H9 (cell line): ENCODE measurements at regions not wholly inside any gene's neighbourhood (a gene's known extent, or its start where the extent isn't known, plus 50 kb on each side); places are given as distances from the start of the nearest gene placed in this dataset.
"Not testable (repeated sequence)": the region's sequence is repeated elsewhere in the genome, so short reads cannot be mapped to it uniquely, and the experiment has no call there.

Source experiments
- DNase-seq: peaks from one replicate; pipeline ENCODE4 v3.0.0-alpha.2; 2017
- H2AFZ ChIP-seq: one replicate; pipeline ENCODE4 v1.6.1; 2013; ENCODE audit warnings: mild to moderate bottlenecking, low read length, control low read depth, moderate library complexity
- H2AK5ac ChIP-seq: 2 replicates; pipeline ENCODE4 v1.6.1; 2013; ENCODE audit warnings: low read length, control low read depth, mixed read lengths; ENCODE audit not compliant: insufficient read length
- H2BK120ac ChIP-seq: one replicate; pipeline ENCODE4 v1.6.1; 2013; ENCODE audit warnings: low read depth, mild to moderate bottlenecking, low read length, control low read depth, inconsistent platforms; ENCODE audit not compliant: poor library complexity, severe bottlenecking
- H2BK12ac ChIP-seq: 2 replicates; pipeline ENCODE4 v1.6.1; 2013; ENCODE audit warnings: low read length, control low read depth, mixed read lengths, low read depth; ENCODE audit not compliant: insufficient read length
- H2BK15ac ChIP-seq: 2 replicates; pipeline ENCODE4 v1.6.1; 2013; ENCODE audit warnings: low read depth, low read length, control low read depth
- H2BK20ac ChIP-seq: one replicate; pipeline ENCODE4 v1.6.1; 2013; ENCODE audit warnings: low read depth, mild to moderate bottlenecking, low read length, control low read depth, inconsistent platforms; ENCODE audit not compliant: poor library complexity, severe bottlenecking
- H2BK5ac ChIP-seq: 2 replicates; pipeline ENCODE4 v1.6.1; 2013; ENCODE audit warnings: low read length, control low read depth, mixed read lengths; ENCODE audit not compliant: insufficient read length
- H3K14ac ChIP-seq: 2 replicates; pipeline ENCODE4 v1.6.1; 2013; ENCODE audit warnings: low read length, control low read depth; ENCODE audit not compliant: insufficient read depth
- H3K18ac ChIP-seq: 2 replicates; pipeline ENCODE4 v1.6.1; 2013; ENCODE audit warnings: low read depth, mild to moderate bottlenecking, mixed read lengths, low read length, control low read depth; ENCODE audit not compliant: insufficient read length
- H3K23ac ChIP-seq: 2 replicates; pipeline ENCODE4 v1.6.1; 2013; ENCODE audit warnings: low read length, control low read depth, mixed read lengths, low read depth; ENCODE audit not compliant: insufficient read length
- H3K23me2 ChIP-seq: 2 replicates; pipeline ENCODE4 v1.6.1; 2013; ENCODE audit warnings: low read depth, mild to moderate bottlenecking, mixed read lengths, low read length, control low read depth; ENCODE audit not compliant: insufficient read length, poor library complexity, severe bottlenecking
- H3K27ac ChIP-seq: 2 replicates; pipeline ENCODE4 v1.5.1; 2013; ENCODE audit warnings: low read length, control low read depth, mixed read lengths, low read depth; ENCODE audit not compliant: insufficient read length
- H3K27me3 ChIP-seq: 2 replicates; pipeline ENCODE4 v1.6.1; 2013; ENCODE audit warnings: low read length, control low read depth, inconsistent platforms; ENCODE audit not compliant: insufficient read depth
- H3K4ac ChIP-seq: 2 replicates; pipeline ENCODE4 v1.6.1; 2013; ENCODE audit warnings: low read depth, mild to moderate bottlenecking, control low read depth, inconsistent platforms, low read length, moderate library complexity
- H3K4me1 ChIP-seq: 2 replicates; pipeline ENCODE4 v1.6.1; 2013; ENCODE audit warnings: low read length, control low read depth, inconsistent platforms; ENCODE audit not compliant: insufficient read depth
- H3K4me2 ChIP-seq: 2 replicates; pipeline ENCODE4 v1.6.1; 2013; ENCODE audit warnings: low read length, control low read depth, mixed read lengths; ENCODE audit not compliant: insufficient read length, insufficient read depth
- H3K56ac ChIP-seq: 2 replicates; pipeline ENCODE4 v1.6.1; 2013; ENCODE audit warnings: low read depth, mild to moderate bottlenecking, mixed read lengths, low read length, control low read depth; ENCODE audit not compliant: insufficient read length
- H3K79me1 ChIP-seq: 2 replicates; pipeline ENCODE4 v1.6.1; 2013; ENCODE audit warnings: low read depth, mild to moderate bottlenecking, moderate library complexity, low read length, control low read depth, inconsistent platforms; ENCODE audit not compliant: insufficient read depth, poor library complexity, severe bottlenecking
- H3K79me2 ChIP-seq: 2 replicates; pipeline ENCODE4 v1.6.1; 2013; ENCODE audit warnings: low read length, control low read depth, inconsistent platforms; ENCODE audit not compliant: insufficient read depth
- H3K9ac ChIP-seq: 2 replicates; pipeline ENCODE4 v1.6.1; 2013; ENCODE audit warnings: low read length, control low read depth, mixed read lengths; ENCODE audit not compliant: insufficient read length; ENCODE audit errors: extremely low read depth
- H3K9me3 ChIP-seq: one replicate; pipeline ENCODE4 v1.6.1; 2013; ENCODE audit warnings: low read depth, low read length, inconsistent platforms; ENCODE audit not compliant: control insufficient read depth
- H3T11ph ChIP-seq: one replicate; pipeline ENCODE4 v1.6.1; 2013; ENCODE audit warnings: mild to moderate bottlenecking, low read length, control low read depth, inconsistent platforms
- H4K20me1 ChIP-seq: one replicate; pipeline ENCODE4 v1.6.1; 2013; ENCODE audit not compliant: control insufficient read depth, insufficient read length, insufficient read depth
- H4K5ac ChIP-seq: 2 replicates; pipeline ENCODE4 v1.6.1; 2013; ENCODE audit warnings: low read depth, mild to moderate bottlenecking, mixed read lengths, low read length, control low read depth; ENCODE audit not compliant: insufficient read length
- H4K8ac ChIP-seq: replicated peaks from 2 replicates; pipeline ENCODE4 v1.6.1; 2013; ENCODE audit warnings: low read length, control low read depth, mixed read lengths, low read depth; ENCODE audit not compliant: insufficient read length
- H4K91ac ChIP-seq: 2 replicates; pipeline ENCODE4 v1.6.1; 2013; ENCODE audit warnings: low read depth, mild to moderate bottlenecking, moderate library complexity, mixed read lengths, low read length, control low read depth; ENCODE audit not compliant: insufficient read length
- H3K27ac Mint-ChIP-seq, 3 experiments: 2 replicates in 2 of 3; 3 replicates in 1 of 3; pipeline ENCODE4 v1.8.0; 2020 to 2021; ENCODE audit warnings: mixed read lengths in 3 of 3, mild to moderate bottlenecking in 1 of 3, moderate library complexity in 1 of 3
- H3K27me3 Mint-ChIP-seq: 2 replicates; pipeline ENCODE4 v1.8.0; 2021; ENCODE audit warnings: low read depth, mild to moderate bottlenecking, moderate library complexity, mixed read lengths
- H3K36me3 Mint-ChIP-seq, 3 experiments: 2 replicates in 2 of 3; 3 replicates in 1 of 3; pipeline ENCODE4 v1.8.0; 2020 to 2021; ENCODE audit warnings: low read depth in 3 of 3, mixed read lengths in 3 of 3; ENCODE audit not compliant: insufficient read depth in 1 of 3
- H3K4me1 Mint-ChIP-seq, 2 experiments: 2 replicates each; pipeline ENCODE4 v1.8.0; 2020; ENCODE audit warnings: mixed read lengths in 2 of 2
- H3K4me3 Mint-ChIP-seq, 2 experiments: 2 replicates in 1 of 2; 3 replicates in 1 of 2; pipeline ENCODE4 v1.8.0; 2020 to 2021; ENCODE audit warnings: mild to moderate bottlenecking in 2 of 2, mixed read lengths in 2 of 2, moderate library complexity in 1 of 2
- H3K9me3 Mint-ChIP-seq, 2 experiments: 2 replicates in 1 of 2; 3 replicates in 1 of 2; pipeline ENCODE4 v1.8.0; 2020; ENCODE audit warnings: mild to moderate bottlenecking in 2 of 2, mixed read lengths in 2 of 2, moderate library complexity in 1 of 2
- WGBS: extraction: QIAGEN DNeasy Blood & Tissue Kit; methylation state at CpG from one replicate; pipeline ENCODE4 v1.1.7; 2013; ENCODE audit warnings: missing lambda C conversion rate, low lambda C conversion rate, mixed read lengths; ENCODE audit not compliant: insufficient read length; ENCODE audit errors: extremely low coverage; 5-methylcytosine and 5-hydroxymethylcytosine counted together
- TF ChIP-seq, protein P1 (sequence below): fragments of 200-600 bp; sonication (generic); conservative IDR thresholded peaks from 3 replicates; pipeline ENCODE4 v1.8.0; 2021; ENCODE audit warnings: antibody characterized with exemption, mild to moderate bottlenecking

- no peaks in the 10 kb centered on the region for H3K9me3 ChIP-seq
- TF ChIP-seq, protein P1, sequence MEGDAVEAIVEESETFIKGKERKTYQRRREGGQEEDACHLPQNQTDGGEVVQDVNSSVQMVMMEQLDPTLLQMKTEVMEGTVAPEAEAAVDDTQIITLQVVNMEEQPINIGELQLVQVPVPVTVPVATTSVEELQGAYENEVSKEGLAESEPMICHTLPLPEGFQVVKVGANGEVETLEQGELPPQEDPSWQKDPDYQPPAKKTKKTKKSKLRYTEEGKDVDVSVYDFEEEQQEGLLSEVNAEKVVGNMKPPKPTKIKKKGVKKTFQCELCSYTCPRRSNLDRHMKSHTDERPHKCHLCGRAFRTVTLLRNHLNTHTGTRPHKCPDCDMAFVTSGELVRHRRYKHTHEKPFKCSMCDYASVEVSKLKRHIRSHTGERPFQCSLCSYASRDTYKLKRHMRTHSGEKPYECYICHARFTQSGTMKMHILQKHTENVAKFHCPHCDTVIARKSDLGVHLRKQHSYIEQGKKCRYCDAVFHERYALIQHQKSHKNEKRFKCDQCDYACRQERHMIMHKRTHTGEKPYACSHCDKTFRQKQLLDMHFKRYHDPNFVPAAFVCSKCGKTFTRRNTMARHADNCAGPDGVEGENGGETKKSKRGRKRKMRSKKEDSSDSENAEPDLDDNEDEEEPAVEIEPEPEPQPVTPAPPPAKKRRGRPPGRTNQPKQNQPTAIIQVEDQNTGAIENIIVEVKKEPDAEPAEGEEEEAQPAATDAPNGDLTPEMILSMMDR = no peak
- H2BK15ac ChIP-seq = no peak overlapping the region
- no peak for DNase-seq
- H2AFZ ChIP-seq = no peak overlapping the region
- no peak overlapping the region for H4K5ac ChIP-seq
- no peaks in the 10 kb centered on the region for H3K4me1 ChIP-seq
- no peaks in the 10 kb centered on the region for H3K79me1 ChIP-seq
- no CpG with 5 or more reads among the region's 3 CpGs for WGBS
- Mint-ChIP-seq H3K9me3 (no peaks in the 10 kb centered on the region), H3K4me3 (no peak overlapping the region), H3K27ac (peak overlapping the region in 1 of 3 experiments; percentile 80; a peak in 1 of 7 replicates), H3K4me1 (peaks cover 5% of the 10 kb centered on the region in 2 experiments; a peak in 3 of 4 replicates), H3K27me3 (no peaks in the 10 kb centered on the region), H3K36me3 (no peaks in the 10 kb centered on the region; a peak in 1 of 7 replicates)
- no peak overlapping the region for H2BK12ac ChIP-seq
- H2AK5ac ChIP-seq = no peak overlapping the region
- no peak overlapping the region for H3K9ac ChIP-seq
- H3K27me3 ChIP-seq = no peaks in the 10 kb centered on the region
- H4K91ac ChIP-seq = no peak overlapping the region
- no peaks in the 10 kb centered on the region for H4K20me1 ChIP-seq
- no peak overlapping the region for H3K18ac ChIP-seq
- H3K4me2 ChIP-seq = no peak overlapping the region
- no peak overlapping the region for H2BK120ac ChIP-seq
- no peak overlapping the region for H3K14ac ChIP-seq
- H3K23ac ChIP-seq = no peak overlapping the region
- H3K27ac ChIP-seq = no peak overlapping the region
- H3K79me2 ChIP-seq = no peaks in the 10 kb centered on the region
- no peak overlapping the region for H3T11ph ChIP-seq
- no peaks in the 10 kb centered on the region for H3K23me2 ChIP-seq
- H3K4ac ChIP-seq = no peak overlapping the region
- no peak overlapping the region for H4K8ac ChIP-seq
- H2BK5ac ChIP-seq = no peak overlapping the region
- H3K56ac ChIP-seq = no peak overlapping the region
- H2BK20ac ChIP-seq = no peak overlapping the region
Observed at GRCh38 chr2:207438414-207439126, 91.2 kb upstream of the CREB1 start.

DNA sequence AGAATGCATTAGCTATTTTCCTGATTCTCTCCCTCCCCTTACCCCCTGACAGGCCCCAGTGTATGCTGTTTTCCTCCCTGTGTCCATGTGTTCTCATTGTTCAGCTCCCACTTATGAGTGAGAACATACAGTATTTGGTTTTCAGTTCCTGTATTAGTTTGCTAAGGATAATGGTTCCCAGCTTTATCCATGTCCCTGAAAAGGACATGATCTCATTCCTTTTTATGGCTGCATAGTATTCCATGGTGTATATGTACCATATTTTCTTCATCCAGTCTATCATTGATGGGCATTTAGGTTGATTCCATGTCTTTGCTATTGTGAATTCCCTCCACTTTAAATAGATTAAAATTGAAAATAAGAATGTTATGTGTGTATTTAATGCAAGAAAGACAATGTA is 89.9 kb upstream of the CREB1 start:
- H3K27ac Mint-ChIP-seq, H3K9me3 ChIP-seq, H3K14ac ChIP-seq: not testable (repeated sequence)

More for the DNA sequence above, 89.9 kb upstream of the CREB1 start:
- not testable (repeated sequence) for H3K79me1 ChIP-seq, H3K36me3 Mint-ChIP-seq, H2AK5ac ChIP-seq, H3T11ph ChIP-seq, H4K8ac ChIP-seq, H3K4me1 ChIP-seq, H2BK5ac ChIP-seq, H4K5ac ChIP-seq, H2AFZ ChIP-seq, H2BK12ac ChIP-seq, H3K56ac ChIP-seq, DNase-seq, H3K27me3 ChIP-seq, H2BK15ac ChIP-seq, H3K4me1 Mint-ChIP-seq, H3K9ac ChIP-seq, H3K27me3 Mint-ChIP-seq, H3K4me3 Mint-ChIP-seq, H2BK20ac ChIP-seq, H3K9me3 Mint-ChIP-seq, H3K23me2 ChIP-seq, H3K4ac ChIP-seq, H2BK120ac ChIP-seq, H3K23ac ChIP-seq, H3K18ac ChIP-seq, H3K27ac ChIP-seq, H3K79me2 ChIP-seq, H4K91ac ChIP-seq, H4K20me1 ChIP-seq, H3K4me2 ChIP-seq
